GM18867 (cell line): ENCODE measurements at regions not wholly inside any gene's neighbourhood (a gene's known extent, or its start where the extent isn't known, plus 50 kb on each side); places are given as distances from the start of the nearest gene placed in this dataset.

Source experiments
- ATAC-seq: cut with Tn5 transposase; IDR thresholded peaks from one replicate; pipeline ENCODE4 v1.9.1; 2021; ENCODE audit warnings: mild to moderate bottlenecking, moderate library complexity; ENCODE audit not compliant: unreplicated experiment

GRCh38 chr5:171600741-171601265, 181.4 kb downstream of the FGF18 start:
- ATAC-seq, result no peak

GRCh38 chr5:171601266-171601881, 181.9 kb downstream of the FGF18 start:
- no peak for ATAC-seq

- ATAC-seq, result no peak
Observed at GRCh38 chr5:171603591-171603990, 182.0 kb upstream of the SMIM23 start.

- ATAC-seq, result no peak
Observed at GRCh38 chr5:171604195-171604594, 181.4 kb upstream of the SMIM23 start.

GRCh38 chr5:171606414-171607024, 179.1 kb upstream of the SMIM23 start:
- no peak for ATAC-seq

- no peak for ATAC-seq
Observed at GRCh38 chr5:171607863-171608262, 177.8 kb upstream of the SMIM23 start.

- no peak for ATAC-seq
Observed at GRCh38 chr5:171609806-171610452, 175.7 kb upstream of the SMIM23 start.

- ATAC-seq, result no peak
Observed at GRCh38 chr5:171610686-171611085, 174.9 kb upstream of the SMIM23 start.

- ATAC-seq, result no peak
Observed at GRCh38 chr5:171612749-171613148, 172.9 kb upstream of the SMIM23 start.

- ATAC-seq, result no peak
Observed at GRCh38 chr5:171614511-171614910, 171.1 kb upstream of the SMIM23 start.

- no peak for ATAC-seq
Observed at GRCh38 chr5:171614971-171615653, 170.5 kb upstream of the SMIM23 start.

- ATAC-seq, result no peak
Observed at GRCh38 chr5:171615705-171616640, 169.6 kb upstream of the SMIM23 start.

GRCh38 chr5:171617266-171617665, 168.4 kb upstream of the SMIM23 start:
- no peak for ATAC-seq

GRCh38 chr5:171617817-171618591, 167.6 kb upstream of the SMIM23 start:
- ATAC-seq, result no peak

- no peak for ATAC-seq
Observed at GRCh38 chr5:171619196-171619595, 166.4 kb upstream of the SMIM23 start.

GRCh38 chr5:171619744-171620143, 165.9 kb upstream of the SMIM23 start:
- no peak for ATAC-seq

- no peak for ATAC-seq
Observed at GRCh38 chr5:171622010-171622409, 163.6 kb upstream of the SMIM23 start.

- ATAC-seq, result no peak
Observed at GRCh38 chr5:171623107-171623506, 162.5 kb upstream of the SMIM23 start.

- no peak for ATAC-seq
Observed at GRCh38 chr5:171623551-171624097, 162.0 kb upstream of the SMIM23 start.
